SK-N-DZ (cell line): ENCODE measurements at regions not wholly inside any gene's neighbourhood (a gene's known extent, or its start where the extent isn't known, plus 50 kb on each side); places are given as distances from the start of the nearest gene placed in this dataset.
"Not testable (repeated sequence)": the region's sequence is repeated elsewhere in the genome, so short reads cannot be mapped to it uniquely, and the experiment has no call there.

Source experiments
- DNase-seq: peaks from one replicate; pipeline ENCODE4 v3.0.0-alpha.2; 2015; ENCODE audit warnings: low spot score

GRCh38 chr5:13640270-13640669 lies 304.2 kb downstream of the DNAH5 start:
- DNase-seq = no peak

- no peak for DNase-seq
These were observed 311.8 kb downstream of the DNAH5 start for GRCh38 chr5:13632676-13633075.

GRCh38 chr5:13629218-13629617 lies 315.3 kb downstream of the DNAH5 start:
- no peak for DNase-seq

- no peak for DNase-seq
These were observed 316.6 kb downstream of the DNAH5 start for GRCh38 chr5:13627673-13628454.

DNA sequence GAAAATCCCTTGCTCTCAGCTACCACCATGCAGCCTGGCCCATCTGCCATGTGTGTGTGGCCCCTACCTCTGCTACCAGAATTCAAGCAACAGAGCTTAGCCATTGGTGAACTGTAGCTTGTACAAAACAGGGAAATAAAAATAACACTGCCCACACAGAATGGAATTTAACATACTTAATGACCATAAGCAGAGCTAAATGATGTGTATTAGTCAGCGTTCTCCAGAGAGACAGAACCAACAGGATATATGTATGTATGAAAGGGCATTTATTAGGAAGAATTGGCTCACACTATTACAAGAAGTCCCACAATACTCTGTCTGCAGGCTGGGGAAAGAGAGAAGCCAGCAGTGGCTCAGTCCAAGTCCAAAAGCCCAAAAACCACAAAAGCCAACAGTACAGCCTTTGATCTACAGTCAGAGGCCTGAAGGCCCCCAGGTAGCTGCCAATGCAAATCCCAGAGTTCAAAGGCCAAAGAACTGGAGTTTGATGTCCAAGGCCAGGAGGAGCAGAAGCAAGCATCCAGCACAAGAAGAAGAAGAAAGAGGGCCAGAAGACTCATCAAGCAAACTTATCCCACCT lies 318.8 kb downstream of the DNAH5 start:
- DNase-seq = no peak

- no peak for DNase-seq
These were observed 320.0 kb downstream of the DNAH5 start for GRCh38 chr5:13624283-13625074.

DNA sequence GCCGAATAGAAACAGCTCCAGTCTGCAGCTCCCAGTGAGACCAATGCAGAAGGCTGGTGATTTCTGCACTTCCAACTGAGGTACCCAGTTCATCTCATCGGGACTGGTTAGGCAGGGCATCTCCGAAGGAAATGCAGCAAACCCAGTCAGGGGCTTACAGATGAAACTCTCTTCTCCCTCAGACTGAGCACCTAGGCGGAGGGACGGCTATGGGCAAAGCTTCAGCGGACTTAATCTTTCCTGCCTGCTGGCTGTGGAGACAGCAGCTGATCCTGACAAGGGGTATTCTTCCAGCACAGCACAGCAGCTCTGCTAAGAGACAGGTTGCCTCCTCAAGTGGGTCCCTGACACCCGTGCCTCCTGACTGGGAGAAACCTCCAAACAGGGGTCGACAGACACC lies 330.9 kb downstream of the DNAH5 start:
- DNase-seq = no peak

- no peak for DNase-seq
These were observed 332.9 kb downstream of the DNAH5 start for GRCh38 chr5:13611604-13612003.

- no peak for DNase-seq
These were observed 335.0 kb downstream of the DNAH5 start for GRCh38 chr5:13609504-13609903.

- no peak for DNase-seq
These were observed 338.4 kb downstream of the DNAH5 start for GRCh38 chr5:13606051-13606450.

DNA sequence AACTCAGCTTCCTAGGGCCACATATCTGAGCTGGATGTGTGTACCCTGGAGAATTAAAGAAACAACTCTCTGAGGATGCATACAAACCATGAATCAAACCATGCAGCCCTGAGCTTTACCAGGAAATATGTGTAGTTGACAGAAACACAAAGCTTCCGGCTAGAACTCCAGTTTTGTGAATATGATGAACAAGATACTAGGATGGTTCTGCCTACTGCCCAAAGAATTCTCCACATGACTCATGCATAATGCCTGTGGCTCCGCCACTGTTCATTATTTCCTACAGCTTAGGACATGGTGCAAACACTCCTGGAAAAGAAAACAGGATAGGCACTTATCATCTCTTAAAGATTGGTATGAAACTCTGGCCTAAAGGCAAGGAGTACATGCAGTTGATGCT lies 343.4 kb downstream of the DNAH5 start:
- DNase-seq = no peak

DNA sequence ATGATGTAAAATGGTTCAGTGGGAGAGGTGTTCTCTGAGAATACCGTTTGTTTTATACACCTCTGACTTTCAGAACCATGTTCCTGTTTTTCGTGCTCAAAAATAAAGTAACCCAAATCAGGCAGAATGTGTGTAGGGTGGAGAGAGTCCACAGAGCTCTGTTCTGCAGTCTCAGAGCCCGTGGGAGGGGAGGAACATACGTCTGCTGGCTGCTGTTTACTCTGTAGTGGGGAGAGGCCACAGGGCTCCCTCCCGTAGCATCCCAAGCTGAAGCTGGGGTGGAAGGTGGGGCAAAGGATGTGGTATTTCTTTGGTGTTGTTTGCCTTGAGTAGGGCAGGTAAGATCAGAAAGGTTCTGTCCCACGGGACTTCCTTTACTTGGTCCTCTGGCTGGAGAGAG lies 348.5 kb downstream of the DNAH5 start:
- DNase-seq = no peak

GRCh38 chr5:13591621-13592020 lies 352.9 kb downstream of the DNAH5 start:
- DNase-seq = no peak

- DNase-seq = no peak
These were observed 359.2 kb downstream of the DNAH5 start for GRCh38 chr5:13585324-13585723.

DNA sequence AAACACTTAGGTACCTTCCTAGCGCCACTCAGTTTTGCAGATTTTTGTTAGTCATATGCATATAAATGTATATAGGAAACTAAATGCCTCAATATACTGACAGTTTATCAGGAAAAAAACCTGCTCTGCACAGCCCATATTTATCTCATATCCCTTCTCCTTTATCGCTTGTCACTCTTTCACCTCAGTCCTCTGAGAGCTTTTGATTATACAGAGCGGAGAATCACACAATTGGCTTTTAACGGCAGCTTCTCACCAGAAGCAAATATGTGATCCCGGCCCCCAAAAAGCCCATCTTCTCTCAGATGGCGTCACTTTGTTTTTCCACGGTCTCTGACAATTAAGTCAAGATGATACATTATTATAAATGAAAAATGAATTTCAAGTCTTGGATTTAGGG lies 362.6 kb downstream of the DNAH5 start:
- DNase-seq = no peak

DNA sequence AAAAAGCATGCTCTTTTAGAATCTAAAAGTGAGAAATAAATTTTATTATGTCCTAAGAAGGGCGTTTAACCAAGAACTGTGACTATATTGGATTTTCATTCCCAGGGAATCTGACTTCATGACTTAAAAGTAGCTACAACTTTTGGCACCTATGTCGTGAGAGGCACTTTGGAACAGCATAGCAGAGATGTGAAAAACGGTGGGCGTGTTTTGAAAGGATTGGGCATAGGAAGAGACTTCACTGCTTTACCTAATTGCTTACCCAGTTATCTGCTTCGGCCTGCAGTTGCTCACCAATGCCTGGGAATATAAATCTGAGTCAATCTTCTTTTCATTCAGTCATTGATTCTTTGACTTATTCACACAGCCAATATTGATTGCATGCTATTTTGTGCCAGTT lies 363.4 kb downstream of the DNAH5 start:
- DNase-seq = no peak

DNA sequence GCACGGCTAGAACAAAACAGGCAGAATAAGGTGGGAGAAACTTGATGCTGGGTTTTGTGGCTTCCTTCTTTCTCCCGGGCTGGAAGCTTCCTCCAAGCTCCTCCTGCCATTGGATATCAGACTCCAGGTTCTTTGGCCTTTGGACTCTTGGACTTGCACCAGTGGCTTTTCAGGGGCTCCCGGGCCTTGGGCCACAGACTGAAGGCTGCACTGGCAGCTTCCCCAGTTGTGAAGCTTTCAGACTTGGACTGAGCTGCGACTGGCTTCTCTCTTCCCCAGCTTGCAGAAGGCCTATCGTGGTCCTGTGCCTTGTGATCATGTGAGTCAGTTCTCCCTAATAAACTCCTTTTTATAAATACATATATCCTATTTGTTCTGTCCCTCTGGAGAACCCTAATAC lies 364.4 kb downstream of the DNAH5 start:
- DNase-seq = no peak

DNA sequence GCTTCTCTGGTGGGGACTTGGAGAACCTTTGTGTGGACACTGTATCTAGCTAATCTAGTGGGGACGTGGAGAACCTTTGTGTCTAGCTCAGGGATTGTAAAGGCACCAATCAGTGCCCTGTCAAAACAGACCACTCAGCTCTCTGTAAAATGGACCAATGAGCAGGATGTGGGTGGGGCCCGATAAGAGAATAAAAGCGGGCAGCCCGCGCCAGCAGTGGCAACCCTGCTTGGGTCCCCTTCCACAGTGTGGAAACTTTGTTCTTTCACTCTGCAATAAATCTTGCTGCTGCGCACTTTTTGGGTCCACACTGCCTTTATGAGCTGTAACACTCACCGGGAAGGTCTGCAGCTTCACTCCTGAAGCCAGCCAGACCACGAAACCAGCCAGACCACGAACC lies 365.4 kb downstream of the DNAH5 start:
- not testable (repeated sequence) for DNase-seq

GRCh38 chr5:13578311-13579039 lies 366.0 kb downstream of the DNAH5 start:
- DNase-seq = not testable (repeated sequence)

GRCh38 chr5:13574574-13574973 lies 369.9 kb downstream of the DNAH5 start:
- no peak for DNase-seq

DNA sequence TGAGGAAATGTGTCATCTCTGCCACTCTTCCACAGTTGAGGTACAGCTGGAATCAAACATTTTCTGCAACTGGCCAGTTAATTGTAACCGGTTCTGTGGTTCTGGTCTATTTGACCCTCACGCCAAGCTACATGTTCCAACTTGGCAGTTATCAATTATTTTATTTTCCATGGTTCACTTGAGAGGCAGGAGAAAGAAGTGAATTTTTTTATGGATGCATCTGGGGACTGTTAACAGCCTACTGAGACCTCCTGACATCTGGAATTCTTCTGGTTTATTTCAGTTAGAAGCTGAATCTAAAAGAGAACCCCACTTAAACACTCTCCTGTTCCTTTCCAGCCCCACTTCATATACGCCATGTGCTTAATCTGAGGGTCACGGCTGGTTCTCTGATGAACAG lies 372.3 kb downstream of the DNAH5 start:
- no peak for DNase-seq

GRCh38 chr5:13569090-13569715 lies 375.3 kb downstream of the DNAH5 start:
- DNase-seq = no peak
